B cell (primary cell): ENCODE measurements at regions not wholly inside any gene's neighbourhood (a gene's known extent, or its start where the extent isn't known, plus 50 kb on each side); places are given as distances from the start of the nearest gene placed in this dataset.

ENCODE experiments used
- ATAC-seq: fragments of 200-7000 bp; cut with Tn5 transposase; one replicate; pipeline ENCODE4 v1.10.0; 2021; ENCODE audit warnings: low read depth, mild to moderate bottlenecking, moderate number of reproducible peaks, moderate library complexity
- CTCF ChIA-PET: fragments of 350-600 bp; sonication (Branson Sonifier 250); formaldehyde crosslinking; loops from one replicate; lab custom pipeline; 2021; ENCODE audit warnings: antibody characterized with exemption, inconsistent platforms; lab: Charles Lee
- POLR2A ChIA-PET: fragments of 350-600 bp; sonication (Branson Sonifier 250); formaldehyde crosslinking; loops from one replicate; lab custom pipeline; 2021; ENCODE audit warnings: antibody characterized with exemption; lab: Charles Lee
- DNase-seq: peaks from one replicate; pipeline ENCODE4 v3.0.0; 2013
- H2AFZ ChIP-seq: 2 replicates; pipeline ENCODE4 v1.6.1; 2012; ENCODE audit warnings: mild to moderate bottlenecking, low read depth, low read length; ENCODE audit not compliant: insufficient read depth, poor library complexity, severe bottlenecking
- H3K27ac ChIP-seq, 2 donors: 1 replicate in 1 of 2; 2 replicates in 1 of 2; pipeline ENCODE4 v1.5.1; 2012 to 2013; ENCODE audit warnings: low read length in 2 of 2, mild to moderate bottlenecking in 2 of 2, moderate library complexity in 1 of 2
- H3K27me3 ChIP-seq, 4 experiments: fragments of 200-600 bp in 1 of 4; sonication (generic) in 1 of 4; replicated peaks in 1 of 4; 1 replicate in 2 of 4; 2 replicates in 2 of 4; pipeline versions ENCODE4 v1.6.1 to v1.7.0; 2013 to 2016; ENCODE audit warnings: low read length in 3 of 4, mild to moderate bottlenecking in 2 of 4, mixed read lengths in 1 of 4, moderate library complexity in 1 of 4; ENCODE audit not compliant: insufficient read depth in 4 of 4, control insufficient read depth in 3 of 4; ENCODE audit errors: control extremely low read depth in 1 of 4
- H3K36me3 ChIP-seq, 2 experiments: replicated peaks in 1 of 2; 1 replicate in 1 of 2; 2 replicates in 1 of 2; pipeline versions ENCODE4 v1.6.1 to v1.7.1; 2013; ENCODE audit warnings: low read length in 1 of 2; ENCODE audit not compliant: insufficient read depth in 2 of 2, control insufficient read depth in 1 of 2; ENCODE audit errors: control extremely low read depth in 1 of 2, extremely low read depth in 1 of 2
- H3K4me1 ChIP-seq, 2 donors: fragments of 200-600 bp in 1 of 2; sonication (generic) in 1 of 2; 1 replicate in 1 of 2; 2 replicates in 1 of 2; pipeline versions ENCODE4 v1.5.1 to v1.6.1; 2013 to 2017; ENCODE audit warnings: low read length in 2 of 2; ENCODE audit not compliant: control insufficient read depth in 2 of 2, insufficient read depth in 2 of 2
- H3K4me2 ChIP-seq: replicated peaks from 2 replicates; pipeline ENCODE3; 2012; ENCODE audit warnings: mild to moderate bottlenecking, low read depth, low read length; ENCODE audit not compliant: poor library complexity, severe bottlenecking
- H3K4me3 ChIP-seq, 5 experiments: fragments of 200-600 bp in 1 of 5; sonication (generic) in 1 of 5; 1 replicate in 3 of 5; 2 replicates in 2 of 5; pipeline versions ENCODE4 v1.5.1 to v1.7.0; 2011 to 2016; ENCODE audit warnings: low read length in 4 of 5, mild to moderate bottlenecking in 4 of 5, low read depth in 2 of 5, control low read depth in 1 of 5, moderate library complexity in 1 of 5; ENCODE audit not compliant: insufficient read depth in 1 of 5; ENCODE audit errors: control extremely low read depth in 1 of 5, extremely low read depth in 1 of 5
- H3K79me2 ChIP-seq: fragments of 200-600 bp; sonication (generic); one replicate; pipeline ENCODE4 v1.6.0; 2016; ENCODE audit warnings: low read length; ENCODE audit not compliant: control insufficient read depth, insufficient read depth
- H3K9ac ChIP-seq: fragments of 200-600 bp; sonication (generic); 2 replicates; pipeline ENCODE4 v1.6.1; 2017; ENCODE audit warnings: mild to moderate bottlenecking, low read length, moderate library complexity
- H3K9me3 ChIP-seq, 3 donors: one replicate each; pipeline versions ENCODE4 v1.6.1 to v1.7.1; 2013; ENCODE audit warnings: low read length in 2 of 3; ENCODE audit not compliant: control insufficient read depth in 2 of 3, insufficient read depth in 1 of 3; ENCODE audit errors: control extremely low read depth in 1 of 3
- H4K20me1 ChIP-seq: 2 replicates; pipeline ENCODE4 v1.6.0; 2012; ENCODE audit warnings: mild to moderate bottlenecking, low read length; ENCODE audit not compliant: insufficient read depth, control insufficient read depth, poor library complexity, severe bottlenecking
- H3K27ac Mint-ChIP-seq: one replicate; pipeline ENCODE4 v1.8.0; 2021; ENCODE audit warnings: mixed read lengths
- H3K27me3 Mint-ChIP-seq: one replicate; pipeline ENCODE4 v1.8.0; 2021; ENCODE audit warnings: mixed read lengths
- H3K4me1 Mint-ChIP-seq: one replicate; pipeline ENCODE4 v1.8.0; 2021; ENCODE audit warnings: mixed read lengths
- H3K4me3 Mint-ChIP-seq: one replicate; pipeline ENCODE4 v1.8.0; 2021; ENCODE audit warnings: mixed read lengths
- H3K9me3 Mint-ChIP-seq: one replicate; pipeline ENCODE4 v1.8.0; 2022; ENCODE audit warnings: mixed read lengths; ENCODE audit not compliant: insufficient read depth
- CTCF ChIP-seq: fragments of 200-600 bp; IDR thresholded peaks from one replicate; pipeline ENCODE4 v1.8.0; 2022; ENCODE audit warnings: antibody characterized with exemption, mild to moderate bottlenecking
- EZH2 ChIP-seq: IDR thresholded peaks from 2 replicates; pipeline ENCODE4 v1.6.1; 2012; ENCODE audit warnings: borderline replicate concordance, low read depth, mild to moderate bottlenecking, moderate library complexity, low read length; ENCODE audit not compliant: insufficient read depth, poor library complexity, severe bottlenecking
- WGBS: methylation state at CpG from one replicate; pipeline ENCODE4 v1.1.5; 2013; ENCODE audit warnings: missing lambda C conversion rate; ENCODE audit not compliant: insufficient coverage; 5-methylcytosine and 5-hydroxymethylcytosine counted together
- intact Hi-C: fragments of 100-400 bp; cut with micrococcal nuclease; formaldehyde crosslinking; loops from one replicate; pipeline ENCODE4 v1.10.0; 2022

DNA sequence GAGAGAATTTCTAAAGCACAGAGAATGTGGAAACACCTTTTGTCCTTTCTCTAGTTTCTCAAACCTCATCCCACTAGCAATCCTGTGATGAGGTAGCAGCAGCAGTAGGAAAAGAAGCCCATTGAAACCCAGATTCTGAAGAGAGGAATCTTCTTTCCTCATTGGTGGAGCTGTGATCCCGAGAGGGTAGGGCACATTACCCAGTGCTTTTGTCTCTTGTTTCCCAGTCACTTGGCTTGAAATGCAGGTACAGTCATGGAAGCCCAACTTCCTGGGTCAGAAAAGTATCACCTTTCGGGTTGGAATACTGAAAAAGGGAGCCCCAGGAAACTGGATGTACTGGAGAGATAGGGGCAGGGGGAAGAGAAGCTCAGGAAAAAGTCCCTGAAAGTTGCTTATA, 417.4 kb downstream of the TBC1D32 start:
- H2AFZ ChIP-seq = no peak overlapping the region
- no peak overlapping the region for H3K27ac ChIP-seq
- POLR2A ChIA-PET = no interaction called here
- no peaks in the 10 kb centered on the region for H3K9me3 Mint-ChIP-seq
- H3K79me2 ChIP-seq = no peaks in the 10 kb centered on the region
- H3K9me3 ChIP-seq = no peaks in the 10 kb centered on the region
- no peak overlapping the region for H3K27ac Mint-ChIP-seq
- 90% methylated on average over 2 of the region's 2 CpGs for WGBS
- intact Hi-C loops = no loop called here
- H3K4me2 ChIP-seq = no peak overlapping the region
- no peak overlapping the region for H3K4me3 Mint-ChIP-seq
- no peaks in the 10 kb centered on the region for H4K20me1 ChIP-seq
- no peak for DNase-seq
- ATAC-seq = no peak
- TF ChIP-seq EZH2 (no peak), CTCF (no peak)
- no peaks in the 10 kb centered on the region for H3K27me3 ChIP-seq
- CTCF ChIA-PET = no interaction called here
- H3K4me1 Mint-ChIP-seq = peaks cover 3% of the 10 kb centered on the region
- H3K36me3 ChIP-seq = no peaks in the 10 kb centered on the region
- no peaks in the 10 kb centered on the region for H3K27me3 Mint-ChIP-seq
- H3K4me3 ChIP-seq = no peak overlapping the region
- no peak overlapping the region for H3K9ac ChIP-seq
- no peaks in the 10 kb centered on the region for H3K4me1 ChIP-seq

DNA sequence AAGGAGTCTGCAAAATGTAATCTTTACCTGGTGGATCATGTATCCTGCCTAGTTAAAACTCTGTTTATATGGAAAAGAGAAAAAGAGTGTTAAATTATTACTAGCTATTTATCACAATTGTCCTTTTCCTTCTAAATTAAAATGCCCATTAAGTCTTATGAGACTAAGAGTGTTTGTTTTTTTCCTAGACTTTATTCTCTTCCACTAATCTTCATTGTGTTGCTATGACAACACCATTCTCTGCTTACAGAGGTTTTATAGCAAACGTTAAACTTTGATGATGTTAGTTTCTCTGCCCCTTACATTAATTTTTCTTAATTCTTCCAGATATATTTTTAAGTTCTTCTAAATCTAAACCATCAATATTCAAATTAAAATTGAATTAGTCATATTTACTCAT, 420.8 kb downstream of the TBC1D32 start:
- Histone ChIP-seq H3K4me2 (no peak overlapping the region), H4K20me1 (no peaks in the 10 kb centered on the region), H3K4me3 (no peak overlapping the region), H3K9me3 (no peaks in the 10 kb centered on the region), H3K27ac (no peak overlapping the region), H3K9ac (no peak overlapping the region), H3K79me2 (no peaks in the 10 kb centered on the region), H3K36me3 (no peaks in the 10 kb centered on the region), H2AFZ (no peak overlapping the region), H3K27me3 (no peaks in the 10 kb centered on the region), H3K4me1 (no peaks in the 10 kb centered on the region)
- ChIA-PET POLR2A (no interaction called here), CTCF (no interaction called here)
- intact Hi-C loops = no loop called here
- ATAC-seq (no peak), DNase-seq (no peak)
- TF ChIP-seq CTCF (no peak), EZH2 (no peak)
- H3K4me1 Mint-ChIP-seq = peaks cover 3% of the 10 kb centered on the region
- H3K27me3 Mint-ChIP-seq = no peaks in the 10 kb centered on the region
- no peaks in the 10 kb centered on the region for H3K9me3 Mint-ChIP-seq
- no peak overlapping the region for H3K27ac Mint-ChIP-seq
- H3K4me3 Mint-ChIP-seq = no peak overlapping the region
- no CpG with 5 or more reads among the region's 1 CpG for WGBS
